GM18867 (cell line): ENCODE measurements at regions not wholly inside any gene's neighbourhood (a gene's known extent, or its start where the extent isn't known, plus 50 kb on each side); places are given as distances from the start of the nearest gene placed in this dataset.
"Not testable (repeated sequence)": the region's sequence is repeated elsewhere in the genome, so short reads cannot be mapped to it uniquely, and the experiment has no call there.

Source experiments
- ATAC-seq: cut with Tn5 transposase; IDR thresholded peaks from one replicate; pipeline ENCODE4 v1.9.1; 2021; ENCODE audit warnings: mild to moderate bottlenecking, moderate library complexity; ENCODE audit not compliant: unreplicated experiment

GRCh38 chr4:96395747-96396146, 555.9 kb downstream of the PDHA2 start:
- no peak for ATAC-seq

GRCh38 chr4:96406742-96407141, 566.8 kb downstream of the PDHA2 start:
- ATAC-seq, result no peak

- ATAC-seq, result no peak
Measured at GRCh38 chr4:96407225-96407624, 567.3 kb downstream of the PDHA2 start.

- no peak for ATAC-seq
Measured at GRCh38 chr4:96407738-96408463, 568.0 kb downstream of the PDHA2 start.

GRCh38 chr4:96414853-96415252, 575.0 kb downstream of the PDHA2 start:
- ATAC-seq, result not testable (repeated sequence)

GRCh38 chr4:96429657-96430056, 589.8 kb downstream of the PDHA2 start:
- no peak for ATAC-seq

- ATAC-seq, result no peak
Measured at GRCh38 chr4:96431094-96431493, 591.2 kb downstream of the PDHA2 start.

GRCh38 chr4:96448315-96448872, 608.5 kb downstream of the PDHA2 start:
- no peak for ATAC-seq

GRCh38 chr4:96455045-96455720, 615.3 kb downstream of the PDHA2 start:
- ATAC-seq, result no peak

GRCh38 chr4:96458031-96458430, 618.1 kb downstream of the PDHA2 start:
- not testable (repeated sequence) for ATAC-seq

GRCh38 chr4:96459105-96459504, 619.2 kb downstream of the PDHA2 start:
- ATAC-seq, result no peak

GRCh38 chr4:96465834-96466233, 625.9 kb downstream of the PDHA2 start:
- no peak for ATAC-seq

GRCh38 chr4:96471956-96472867, 632.3 kb downstream of the PDHA2 start:
- no peak for ATAC-seq

- ATAC-seq, result no peak
Measured at GRCh38 chr4:96473246-96473645, 633.4 kb downstream of the PDHA2 start.

GRCh38 chr4:96483308-96484030, 643.6 kb downstream of the PDHA2 start:
- ATAC-seq, result no peak

- ATAC-seq, result no peak
Measured at GRCh38 chr4:96486563-96486962, 646.7 kb downstream of the PDHA2 start.

- ATAC-seq, result no peak
Measured at GRCh38 chr4:96497621-96498020, 657.7 kb downstream of the PDHA2 start.

- ATAC-seq, result no peak
Measured at GRCh38 chr4:96504386-96504785, 664.5 kb downstream of the PDHA2 start.

- ATAC-seq, result no peak
Measured at GRCh38 chr4:96509039-96509741, 669.3 kb downstream of the PDHA2 start.

- no peak for ATAC-seq
Measured at GRCh38 chr4:96519291-96519690, 679.4 kb downstream of the PDHA2 start.
